Fibroblast of pulmonary artery (primary cell): ENCODE measurements at regions not wholly inside any gene's neighbourhood (a gene's known extent, or its start where the extent isn't known, plus 50 kb on each side); places are given as distances from the start of the nearest gene placed in this dataset.

Experiments used
- DNase-seq: peaks from one replicate; pipeline ENCODE4 v3.0.0-alpha.2; 2010; ENCODE audit warnings: low read depth
- H3K4me3 ChIP-seq: replicated peaks from 2 replicates; pipeline ENCODE4 v1.5.1; 2011; ENCODE audit warnings: low read depth, mild to moderate bottlenecking, control low read depth, low read length, moderate library complexity
- TF ChIP-seq, protein P1 (sequence below): IDR thresholded peaks from 2 replicates; pipeline ENCODE4 v1.5.1; 2011; ENCODE audit warnings: mild to moderate bottlenecking, control low read depth, low read length, inconsistent platforms; ENCODE audit errors: missing control alignments

DNA sequence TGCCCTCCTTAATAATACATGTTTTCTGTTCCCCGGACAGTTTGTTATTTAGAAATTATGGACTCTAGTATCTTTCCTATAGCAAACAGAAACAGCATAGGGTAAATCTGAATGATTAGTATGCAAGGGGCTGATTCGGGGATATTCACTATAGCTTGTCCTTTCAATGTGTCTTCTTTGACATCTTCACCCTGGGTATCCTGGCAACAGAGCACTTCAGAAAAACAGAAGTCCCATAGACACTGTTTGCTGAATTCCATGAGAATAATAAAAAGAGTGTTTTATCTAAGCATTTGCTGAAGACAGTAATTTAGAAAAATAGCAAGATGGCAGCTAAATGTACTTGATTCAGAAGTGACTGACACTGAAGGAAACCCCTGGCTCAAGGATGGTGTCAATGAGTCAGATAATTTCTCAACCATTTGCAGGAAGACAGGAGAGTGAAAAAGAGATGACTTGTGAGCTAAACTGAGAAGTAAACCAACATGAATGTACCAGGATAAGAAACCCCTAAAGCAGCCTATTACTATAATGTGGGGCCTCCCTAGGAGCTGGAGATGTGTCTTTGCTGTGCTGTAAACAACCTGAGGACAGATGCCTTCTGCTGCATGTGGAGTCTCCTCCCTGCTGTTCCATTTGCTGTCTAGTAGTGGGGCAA is 246.2 kb downstream of the MAN2A1 start:
- no peak for DNase-seq
- H3K4me3 ChIP-seq = no peak overlapping the region
- TF ChIP-seq, protein P1, sequence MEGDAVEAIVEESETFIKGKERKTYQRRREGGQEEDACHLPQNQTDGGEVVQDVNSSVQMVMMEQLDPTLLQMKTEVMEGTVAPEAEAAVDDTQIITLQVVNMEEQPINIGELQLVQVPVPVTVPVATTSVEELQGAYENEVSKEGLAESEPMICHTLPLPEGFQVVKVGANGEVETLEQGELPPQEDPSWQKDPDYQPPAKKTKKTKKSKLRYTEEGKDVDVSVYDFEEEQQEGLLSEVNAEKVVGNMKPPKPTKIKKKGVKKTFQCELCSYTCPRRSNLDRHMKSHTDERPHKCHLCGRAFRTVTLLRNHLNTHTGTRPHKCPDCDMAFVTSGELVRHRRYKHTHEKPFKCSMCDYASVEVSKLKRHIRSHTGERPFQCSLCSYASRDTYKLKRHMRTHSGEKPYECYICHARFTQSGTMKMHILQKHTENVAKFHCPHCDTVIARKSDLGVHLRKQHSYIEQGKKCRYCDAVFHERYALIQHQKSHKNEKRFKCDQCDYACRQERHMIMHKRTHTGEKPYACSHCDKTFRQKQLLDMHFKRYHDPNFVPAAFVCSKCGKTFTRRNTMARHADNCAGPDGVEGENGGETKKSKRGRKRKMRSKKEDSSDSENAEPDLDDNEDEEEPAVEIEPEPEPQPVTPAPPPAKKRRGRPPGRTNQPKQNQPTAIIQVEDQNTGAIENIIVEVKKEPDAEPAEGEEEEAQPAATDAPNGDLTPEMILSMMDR = no peak

DNA sequence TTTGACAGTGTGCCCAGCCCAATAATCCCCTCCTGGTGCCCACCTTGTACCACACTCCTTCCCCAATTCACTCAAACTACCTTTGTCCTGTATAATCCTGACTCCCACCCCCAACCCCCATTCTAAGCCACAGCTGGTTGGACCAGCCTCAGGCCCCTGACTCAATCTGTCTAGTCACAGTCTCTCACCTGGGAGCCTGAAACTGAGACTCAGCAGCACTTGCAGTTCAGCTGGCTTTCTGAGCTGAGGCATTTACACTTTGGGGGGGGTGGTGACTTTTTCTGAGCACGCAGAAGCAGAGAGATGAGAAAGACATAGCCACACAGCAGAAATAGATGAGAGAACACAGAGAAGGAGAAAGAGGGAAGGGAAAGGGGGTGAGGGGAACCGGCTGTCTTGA is 247.3 kb downstream of the MAN2A1 start:
- TF ChIP-seq, protein P1 = no peak
- H3K4me3 ChIP-seq = no peak overlapping the region
- no peak for DNase-seq

DNA sequence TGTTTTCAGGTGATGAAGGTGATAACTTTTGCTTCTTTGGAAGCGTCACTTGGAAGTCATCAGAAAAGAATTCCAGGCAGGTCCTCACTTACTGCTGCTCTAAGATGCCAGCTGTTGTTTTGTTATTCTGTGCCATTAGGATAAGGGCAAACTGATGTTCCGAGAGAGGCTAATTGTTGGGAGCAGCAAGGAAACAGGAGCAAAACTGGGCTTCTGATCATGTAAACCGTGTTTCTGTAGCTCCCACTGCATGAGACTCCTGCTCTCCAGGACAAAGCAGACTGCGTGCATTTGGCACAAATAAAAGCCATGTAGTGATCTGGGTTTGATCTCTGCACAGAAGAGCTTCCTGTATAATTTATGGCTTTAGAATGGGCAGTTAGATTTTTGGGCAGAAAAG is 248.2 kb downstream of the MAN2A1 start:
- no peak overlapping the region for H3K4me3 ChIP-seq
- DNase-seq = no peak
- TF ChIP-seq, protein P1 = no peak

DNA sequence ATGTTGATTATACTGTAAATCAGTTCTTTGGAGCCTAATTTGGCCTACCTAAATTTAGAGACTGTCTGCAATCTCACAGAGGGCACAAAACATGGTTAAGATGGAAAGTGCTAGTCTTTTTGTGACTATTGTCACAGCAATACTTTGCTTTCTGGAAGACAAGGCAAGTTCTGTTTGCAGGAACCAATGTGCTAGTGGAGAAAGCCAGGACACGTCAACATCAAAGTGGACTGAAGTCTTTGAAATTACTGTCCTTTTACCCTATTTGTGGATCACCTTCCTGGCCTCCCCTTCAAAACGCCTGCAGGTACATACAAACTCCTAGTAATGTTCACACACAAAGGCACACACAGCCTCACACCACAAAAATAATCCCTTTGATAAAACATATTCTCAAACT is 248.7 kb downstream of the MAN2A1 start:
- no peak for DNase-seq
- H3K4me3 ChIP-seq = no peak overlapping the region
- TF ChIP-seq, protein P1 = no peak

DNA sequence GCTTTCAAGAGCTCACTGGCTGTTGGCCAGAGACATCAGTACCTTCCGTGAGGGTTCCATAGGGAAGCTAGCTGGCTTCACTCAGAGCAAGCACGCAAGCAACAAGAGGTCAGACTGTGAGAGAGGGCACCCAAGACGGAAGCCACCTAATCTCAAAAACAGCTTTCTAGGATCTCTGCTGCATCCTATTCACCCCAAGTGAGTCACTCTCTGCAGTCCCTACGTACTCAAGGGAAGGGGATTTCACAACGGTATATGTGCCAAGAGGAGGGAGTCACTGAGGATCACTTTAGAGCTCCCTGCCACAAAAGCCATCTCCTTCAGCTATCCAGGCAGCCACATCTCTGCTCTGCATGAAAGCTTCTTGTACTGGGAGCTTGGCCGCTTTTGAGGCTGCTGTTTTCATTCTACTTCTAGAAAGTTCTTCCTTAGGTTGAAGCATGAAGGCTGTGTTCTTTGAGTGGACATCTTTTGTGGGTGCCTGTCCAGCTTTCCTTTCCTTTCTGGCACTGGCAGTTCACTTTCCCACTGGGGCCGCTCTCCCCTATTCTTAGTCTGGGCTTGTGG is 249.5 kb downstream of the MAN2A1 start:
- peak; percentile 91 for DNase-seq
- no peak overlapping the region for H3K4me3 ChIP-seq
- TF ChIP-seq, protein P1 = no peak

DNA sequence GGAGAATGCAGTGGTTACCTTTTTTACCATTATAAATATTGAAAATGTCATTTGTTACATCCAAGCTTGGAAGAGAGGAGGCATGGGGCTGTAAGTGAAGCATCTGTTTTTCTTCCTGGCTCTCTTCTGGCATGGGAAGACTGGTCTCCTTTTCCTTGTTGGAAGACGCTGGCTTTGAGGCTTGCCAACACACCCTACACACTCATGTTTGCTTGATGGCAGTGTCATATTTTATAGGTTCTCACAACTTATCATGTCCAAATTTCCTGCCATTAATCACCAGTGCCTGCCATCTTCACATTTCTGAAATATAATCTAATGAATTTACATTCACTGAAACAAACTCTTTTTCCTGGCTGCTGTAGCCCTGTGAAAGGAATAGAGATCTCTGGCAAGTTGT is 252.9 kb downstream of the MAN2A1 start:
- H3K4me3 ChIP-seq = no peak overlapping the region
- TF ChIP-seq, protein P1 = no peak

DNA sequence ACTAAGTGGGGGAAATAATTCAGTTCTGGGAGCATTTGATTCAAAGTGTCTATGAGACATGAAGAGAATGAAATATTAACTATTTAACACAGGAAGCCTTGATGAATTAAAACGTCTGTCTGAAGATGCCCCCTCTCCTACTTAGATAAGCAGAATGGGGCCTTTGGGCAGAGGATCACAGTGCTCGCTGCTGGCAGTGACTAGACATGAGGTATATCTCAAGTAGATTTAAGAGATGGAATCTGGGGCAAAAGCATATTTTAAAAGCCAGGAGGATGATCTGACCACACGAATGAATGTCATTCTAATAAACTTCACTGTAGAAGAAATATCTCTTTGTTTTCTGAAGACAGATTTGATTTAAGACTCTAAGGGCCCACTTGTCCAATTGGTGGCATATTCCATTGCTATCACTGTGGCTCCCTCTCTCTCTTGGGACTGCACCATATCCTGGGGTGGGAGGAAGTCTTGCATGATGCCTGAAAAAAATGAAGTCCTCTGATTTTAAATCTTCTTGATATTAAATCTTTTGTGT is 254.0 kb downstream of the MAN2A1 start:
- TF ChIP-seq, protein P1 = no peak
- H3K4me3 ChIP-seq = no peak overlapping the region
- DNase-seq = no peak

More for the DNA sequence above, 252.9 kb downstream of the MAN2A1 start:
- no peak for DNase-seq
